ENCODE measurements at regions not wholly inside any gene's neighbourhood (a gene's known extent, or its start where the extent isn't known, plus 50 kb on each side); places are given as distances from the start of the nearest gene placed in this dataset.
A peak's percentile ranks its signal among the peaks of the same experiment; 100 is the strongest.
"Not testable (repeated sequence)": the region's sequence is repeated elsewhere in the genome, so short reads cannot be mapped to it uniquely, and the experiment has no call there.

- FAIRE-seq: no peak
Measured at GRCh38 chr12:58069268-58069963, 128.0 kb downstream of the ATP23 start.

- no peak for FAIRE-seq
Measured at GRCh38 chr12:58071994-58072393, 130.6 kb downstream of the ATP23 start.

- FAIRE-seq: no peak
Measured at GRCh38 chr12:58074259-58074658, 132.9 kb downstream of the ATP23 start.

- FAIRE-seq: no peak
Measured at GRCh38 chr12:58079806-58080205, 138.4 kb downstream of the ATP23 start.

- FAIRE-seq: no peak
Measured at GRCh38 chr12:58081488-58081887, 140.1 kb downstream of the ATP23 start.

GRCh38 chr12:58082996-58083395 lies 141.6 kb downstream of the ATP23 start:
- no peak for FAIRE-seq

GRCh38 chr12:58086006-58086405 lies 144.6 kb downstream of the ATP23 start:
- no peak for FAIRE-seq

- FAIRE-seq: no peak
Measured at GRCh38 chr12:58086930-58087329, 145.6 kb downstream of the ATP23 start.

GRCh38 chr12:58087423-58088127 lies 146.2 kb downstream of the ATP23 start:
- FAIRE-seq: no peak

GRCh38 chr12:58089588-58089987 lies 148.2 kb downstream of the ATP23 start:
- no peak for FAIRE-seq

GRCh38 chr12:58090685-58091084 lies 149.3 kb downstream of the ATP23 start:
- no peak for FAIRE-seq

GRCh38 chr12:58095002-58095401 lies 153.6 kb downstream of the ATP23 start:
- FAIRE-seq: no peak

GRCh38 chr12:58097741-58098140 lies 156.4 kb downstream of the ATP23 start:
- FAIRE-seq: no peak

- FAIRE-seq: no peak
Measured at GRCh38 chr12:58099476-58099875, 158.1 kb downstream of the ATP23 start.

GRCh38 chr12:58104351-58104755 lies 163.0 kb downstream of the ATP23 start:
- no peak for FAIRE-seq

- FAIRE-seq: no peak
Measured at GRCh38 chr12:58105225-58106119, 164.1 kb downstream of the ATP23 start.

GRCh38 chr12:58106195-58106594 lies 164.8 kb downstream of the ATP23 start:
- no peak for FAIRE-seq

GRCh38 chr12:58117201-58117600 lies 175.8 kb downstream of the ATP23 start:
- FAIRE-seq: no peak

GRCh38 chr12:58117667-58118066 lies 176.3 kb downstream of the ATP23 start:
- FAIRE-seq: no peak

- not testable (repeated sequence) for FAIRE-seq
Measured at GRCh38 chr12:58125761-58126160, 184.4 kb downstream of the ATP23 start.

- FAIRE-seq: no peak
Measured at GRCh38 chr12:58131986-58132755, 190.8 kb downstream of the ATP23 start.

GRCh38 chr12:58138424-58138823 lies 197.1 kb downstream of the ATP23 start:
- no peak for FAIRE-seq

GRCh38 chr12:58139894-58140293 lies 198.5 kb downstream of the ATP23 start:
- FAIRE-seq: peak; percentile 24

All from islet of Langerhans (tissue), 1 donor.